Tibial nerve (tissue), 3 donors: ENCODE measurements at regions not wholly inside any gene's neighbourhood (a gene's known extent, or its start where the extent isn't known, plus 50 kb on each side); places are given as distances from the start of the nearest gene placed in this dataset.
"Not testable (repeated sequence)": the region's sequence is repeated elsewhere in the genome, so short reads cannot be mapped to it uniquely, and the experiment has no call there.

Experiments used
- CTCF ChIP-seq, 5 experiments: fragments of 200-600 bp in 3 of 5; fragments of 450-650 bp in 2 of 5; sonication (generic) in 3 of 5; IDR thresholded peaks; one replicate each; pipeline ENCODE4 v1.5.1; 2016 to 2019; ENCODE audit warnings: antibody characterized with exemption in 5 of 5, mild to moderate bottlenecking in 3 of 5, moderate library complexity in 2 of 5
- POLR2A ChIP-seq, 2 donors: fragments of 450-650 bp; IDR thresholded peaks; one replicate each; pipeline ENCODE4 v1.6.1; 2017; ENCODE audit warnings: antibody characterized with exemption in 2 of 2, mild to moderate bottlenecking in 2 of 2, moderate library complexity in 2 of 2

- not testable (repeated sequence) for TF ChIP-seq CTCF, POLR2A (IDR thresholded peaks at IDR 0.05)
Measured at GRCh38 chr2:87639801-87640440, 108.0 kb upstream of the PLGLB2 start.
